SU-DHL-6 (cell line): ENCODE measurements at regions not wholly inside any gene's neighbourhood (a gene's known extent, or its start where the extent isn't known, plus 50 kb on each side); places are given as distances from the start of the nearest gene placed in this dataset.

Experiments used
- CTCF ChIP-seq: fragments of 200-600 bp; sonication (generic); IDR thresholded peaks from one replicate; pipeline ENCODE4 v1.5.1; 2017; ENCODE audit warnings: antibody characterized with exemption, mild to moderate bottlenecking, low read length, moderate library complexity; ENCODE audit not compliant: insufficient read depth, poor library complexity, severe bottlenecking
- EZH2phosphoT487 ChIP-seq: fragments of 200-600 bp; sonication (generic), shearing (Covaris generic); conservative IDR thresholded peaks from 2 replicates; pipeline ENCODE4 v1.6.1; 2018; ENCODE audit warnings: mild to moderate bottlenecking, antibody characterized with exemption, low read length, moderate library complexity, mixed read lengths

GRCh38 chr15:29917600-29918597, 95.6 kb upstream of the TJP1 start:
- no peak for TF ChIP-seq CTCF
- no peak for TF ChIP-seq EZH2phosphoT487
